ENCODE measurements at regions not wholly inside any gene's neighbourhood (a gene's known extent, or its start where the extent isn't known, plus 50 kb on each side); places are given as distances from the start of the nearest gene placed in this dataset.
"Not testable (repeated sequence)": the region's sequence is repeated elsewhere in the genome, so short reads cannot be mapped to it uniquely, and the experiment has no call there.

GRCh38 chr5:157971571-157972216 lies 112.7 kb upstream of the CLINT1 start:
- no peak for DNase-seq (ENCODE audit: low read depth)

- not testable (repeated sequence) for DNase-seq (ENCODE audit: low read depth)
Observed at GRCh38 chr5:157968570-157968969, 109.6 kb upstream of the CLINT1 start.

GRCh38 chr5:157965989-157966388 lies 107.0 kb upstream of the CLINT1 start:
- DNase-seq (ENCODE audit: low read depth) = no peak

GRCh38 chr5:157965040-157965678 lies 106.2 kb upstream of the CLINT1 start:
- DNase-seq (ENCODE audit: low read depth) = no peak

- no peak for DNase-seq (ENCODE audit: low read depth)
Observed at GRCh38 chr5:157963761-157964160, 104.8 kb upstream of the CLINT1 start.

- DNase-seq (ENCODE audit: low read depth) = no peak
Observed at GRCh38 chr5:157963244-157963643, 104.3 kb upstream of the CLINT1 start.

- not testable (repeated sequence) for DNase-seq (ENCODE audit: low read depth)
Observed at GRCh38 chr5:157962686-157963085, 103.7 kb upstream of the CLINT1 start.

GRCh38 chr5:157961896-157962590 lies 103.1 kb upstream of the CLINT1 start:
- no peak for DNase-seq (ENCODE audit: low read depth)

- DNase-seq (ENCODE audit: low read depth) = no peak
Observed at GRCh38 chr5:157961176-157961575, 102.2 kb upstream of the CLINT1 start.

GRCh38 chr5:157959370-157959769 lies 100.4 kb upstream of the CLINT1 start:
- DNase-seq (ENCODE audit: low read depth) = no peak

- DNase-seq (ENCODE audit: low read depth) = no peak
Observed at GRCh38 chr5:157956271-157956885, 97.4 kb upstream of the CLINT1 start.

- no peak for DNase-seq (ENCODE audit: low read depth)
Observed at GRCh38 chr5:157955541-157956172, 96.7 kb upstream of the CLINT1 start.

GRCh38 chr5:157952374-157952685 lies 93.4 kb upstream of the CLINT1 start:
- no peak for DNase-seq (ENCODE audit: low read depth)

- DNase-seq (ENCODE audit: low read depth) = no peak
Observed at GRCh38 chr5:157951673-157952373, 92.9 kb upstream of the CLINT1 start.

GRCh38 chr5:157949520-157949919 lies 90.6 kb upstream of the CLINT1 start:
- no peak for DNase-seq (ENCODE audit: low read depth)

- peak; percentile 85 for DNase-seq (ENCODE audit: low read depth)
Observed at GRCh38 chr5:157948738-157949410, 89.9 kb upstream of the CLINT1 start.

- no peak for DNase-seq (ENCODE audit: low read depth)
Observed at GRCh38 chr5:157947156-157947555, 88.2 kb upstream of the CLINT1 start.

- not testable (repeated sequence) for DNase-seq (ENCODE audit: low read depth)
Observed at GRCh38 chr5:157945822-157946221, 86.9 kb upstream of the CLINT1 start.

GRCh38 chr5:157944938-157945337 lies 86.0 kb upstream of the CLINT1 start:
- DNase-seq (ENCODE audit: low read depth) = no peak

GRCh38 chr5:157944077-157944633 lies 85.2 kb upstream of the CLINT1 start:
- DNase-seq (ENCODE audit: low read depth) = no peak

- no peak for DNase-seq (ENCODE audit: low read depth)
Observed at GRCh38 chr5:157942595-157942994, 83.7 kb upstream of the CLINT1 start.
